Panc1 (cell line): ENCODE measurements at regions not wholly inside any gene's neighbourhood (a gene's known extent, or its start where the extent isn't known, plus 50 kb on each side); places are given as distances from the start of the nearest gene placed in this dataset.

Experiments
- ATAC-seq: fragments of 200-7000 bp; cut with Tn5 transposase; 2 replicates; pipeline ENCODE4 v1.9.1; 2020; ENCODE audit warnings: mild to moderate bottlenecking, moderate library complexity
- BruUV-seq: library from RNA; stranded (reverse); fragments of 400-500 nt; replicated peaks from 2 replicates; lab custom pipeline; 2021; lab: Mats Ljungman, UMichigan
- CTCF ChIA-PET: fragments of 300-600 bp; sonication (Branson Sonifier 250); formaldehyde crosslinking; loops from one replicate; lab custom pipeline; 2022; ENCODE audit warnings: antibody characterized with exemption; lab: Charles Lee
- POLR2A ChIA-PET: fragments of 300-600 bp; sonication (Branson Sonifier 250); formaldehyde crosslinking; loops from one replicate; lab custom pipeline; 2022; ENCODE audit warnings: antibody characterized with exemption; lab: Charles Lee
- DNase-seq: peaks from one replicate; pipeline ENCODE4 v3.0.0-alpha.2; 2010; ENCODE audit warnings: low read depth, low spot score
- H3K27ac ChIP-seq: 2 replicates; pipeline ENCODE4 v1.5.1; 2011; ENCODE audit warnings: mild to moderate bottlenecking, low read length, inconsistent platforms
- H3K27me3 ChIP-seq: fragments of 200-500 bp; sonication (Bioruptor generic); 2 replicates; pipeline ENCODE4 v1.6.0; 2014; ENCODE audit warnings: low read length, inconsistent platforms; ENCODE audit not compliant: control insufficient read depth, insufficient read depth
- H3K36me3 ChIP-seq: fragments of 200-500 bp; sonication (Bioruptor generic); 2 replicates; pipeline ENCODE4 v1.5.1; 2014; ENCODE audit warnings: inconsistent platforms, mild to moderate bottlenecking, low read length, moderate library complexity; ENCODE audit not compliant: control insufficient read depth, insufficient read depth
- H3K4me1 ChIP-seq: 2 replicates; pipeline ENCODE4 v1.5.1; 2011; ENCODE audit warnings: inconsistent platforms, mild to moderate bottlenecking, low read length, moderate library complexity; ENCODE audit not compliant: control insufficient read depth, insufficient read depth
- H3K4me3 ChIP-seq, 2 experiments: 2 replicates each; pipeline ENCODE4 v1.5.1; 2011 to 2012; ENCODE audit warnings: low read depth in 2 of 2, low read length in 2 of 2, mild to moderate bottlenecking in 2 of 2, inconsistent platforms in 1 of 2, moderate library complexity in 1 of 2
- H3K9me3 ChIP-seq: fragments of 200-500 bp; sonication (Bioruptor generic); 2 replicates; pipeline ENCODE4 v1.5.1; 2014; ENCODE audit warnings: low read depth, mild to moderate bottlenecking, inconsistent platforms, low read length, moderate library complexity; ENCODE audit not compliant: control insufficient read depth, insufficient read depth
- CTCF ChIP-seq: fragments of 450-650 bp; IDR thresholded peaks from 2 replicates; pipeline ENCODE4 v1.5.1; 2017; ENCODE audit warnings: mild to moderate bottlenecking
- POLR2AphosphoS5 ChIP-seq: IDR thresholded peaks from 2 replicates; pipeline ENCODE4 v1.6.1; 2012; ENCODE audit warnings: mild to moderate bottlenecking, low read depth, low read length, moderate library complexity
- REST ChIP-seq, 2 experiments: IDR thresholded peaks; 2 replicates each; pipeline ENCODE4 v1.6.1; 2011 to 2012; ENCODE audit warnings: low read depth in 2 of 2, control low read depth in 1 of 2, low read length in 1 of 2, mild to moderate bottlenecking in 1 of 2, moderate library complexity in 1 of 2; ENCODE audit not compliant: insufficient read depth in 1 of 2
- SIN3A ChIP-seq: IDR thresholded peaks from 2 replicates; pipeline ENCODE4 v1.6.1; 2012; ENCODE audit warnings: low read depth, mild to moderate bottlenecking, low read length, moderate library complexity, borderline replicate concordance; ENCODE audit not compliant: insufficient read depth
- TCF7L2 ChIP-seq: IDR thresholded peaks from 2 replicates; pipeline ENCODE4 v1.6.1; 2011; ENCODE audit warnings: mild to moderate bottlenecking, low read depth, low read length, inconsistent platforms
- in situ Hi-C: cut with HindIII; loops from 2 replicates; pipeline ENCODE4 v1.10.0; 2016; ENCODE audit warnings: low sequenced_read_pairs, low pct_unique_long_range_greater_than_20kb
- intact Hi-C: fragments of 100-400 bp; cut with micrococcal nuclease; formaldehyde crosslinking; loops from one replicate; pipeline ENCODE4 v1.10.0; 2022; ENCODE audit not compliant: unreplicated experiment

- no peaks in the 10 kb centered on the region for H3K4me1 ChIP-seq
- intact Hi-C loops (no loop called here), in situ Hi-C loops (no loop called here)
- no peaks in the 10 kb centered on the region for H3K36me3 ChIP-seq
- no peak overlapping the region for H3K27ac ChIP-seq
- ChIA-PET POLR2A (no interaction called here), CTCF (interaction anchor here (0.6 kb wide), 1 partner anchor 116 kb away, joined by 6 read pairs; no protein-coding TSS in a partner anchor)
- ATAC-seq: peak; percentile 30; the same call in 1 of the 2 replicates
- no peaks in the 10 kb centered on the region for H3K27me3 ChIP-seq
- no peak for DNase-seq
- H3K9me3 ChIP-seq: no peaks in the 10 kb centered on the region
- TF ChIP-seq SIN3A: no peak
- TF ChIP-seq REST (IDR thresholded peaks at IDR 0.05; ENCODE audit: insufficient read depth in 1 of 2, low read depth in 2 of 2, low read length in 1 of 2): no peak
- TF ChIP-seq CTCF: peak; percentile 66
- no peak for TF ChIP-seq POLR2AphosphoS5
- no peak for TF ChIP-seq TCF7L2
- no TSS peak for BruUV-seq
- H3K4me3 ChIP-seq: no peak overlapping the region
Observed at GRCh38 chr7:73971704-73972341, 56.1 kb upstream of the ELN start.

GRCh38 chr7:73972614-73973013 lies 55.4 kb upstream of the ELN start:
- TF ChIP-seq POLR2AphosphoS5 (no peak), REST (IDR thresholded peaks at IDR 0.05; ENCODE audit: insufficient read depth in 1 of 2, low read depth in 2 of 2, low read length in 1 of 2) (no peak), SIN3A (no peak), CTCF (no peak), TCF7L2 (no peak)
- BruUV-seq: no TSS peak
- no peak for ATAC-seq
- no peaks in the 10 kb centered on the region for H3K4me1 ChIP-seq
- POLR2A ChIA-PET: interaction anchor here (0.6 kb wide), 1 partner anchor 44 kb away, joined by 11 read pairs; no protein-coding TSS in a partner anchor
- in situ Hi-C loops (no loop called here), intact Hi-C loops (no loop called here)
- CTCF ChIA-PET: no interaction called here
- H3K9me3 ChIP-seq: no peaks in the 10 kb centered on the region
- H3K36me3 ChIP-seq: no peaks in the 10 kb centered on the region
- H3K4me3 ChIP-seq: no peak overlapping the region
- no peaks in the 10 kb centered on the region for H3K27me3 ChIP-seq
- DNase-seq: no peak
- H3K27ac ChIP-seq: no peak overlapping the region
